Stromal cell of bone marrow (primary cell): ENCODE measurements at regions not wholly inside any gene's neighbourhood (a gene's known extent, or its start where the extent isn't known, plus 50 kb on each side); places are given as distances from the start of the nearest gene placed in this dataset.

Experiments used
- DNase-seq: peaks from one replicate; pipeline ENCODE4 v3.0.0-alpha.2; 2012; ENCODE audit warnings: low read depth

- no peak for DNase-seq
These were observed 59.0 kb downstream of the NDUFS5 start for GRCh38 chr1:39085174-39085573.

- DNase-seq, result no peak
These were observed 60.2 kb downstream of the NDUFS5 start for GRCh38 chr1:39086386-39086785.

GRCh38 chr1:39086865-39087409 lies 60.8 kb downstream of the NDUFS5 start:
- DNase-seq, result peak; percentile 63

GRCh38 chr1:39087435-39087834 lies 61.3 kb downstream of the NDUFS5 start:
- no peak for DNase-seq

GRCh38 chr1:39088658-39089057 lies 62.5 kb downstream of the NDUFS5 start:
- DNase-seq, result no peak

- DNase-seq, result no peak
These were observed 63.9 kb downstream of the NDUFS5 start for GRCh38 chr1:39089931-39090521.

GRCh38 chr1:39090757-39091380 lies 64.7 kb downstream of the NDUFS5 start:
- no peak for DNase-seq

GRCh38 chr1:39091845-39092645 lies 65.9 kb downstream of the NDUFS5 start:
- peak; percentile 69 for DNase-seq

GRCh38 chr1:39094685-39095084 lies 68.5 kb downstream of the NDUFS5 start:
- DNase-seq, result no peak

- peak; percentile 88 for DNase-seq
These were observed 72.5 kb downstream of the NDUFS5 start for GRCh38 chr1:39098546-39099250.

GRCh38 chr1:39102537-39103327 lies 76.6 kb downstream of the NDUFS5 start:
- peak; percentile 63 for DNase-seq

GRCh38 chr1:39103328-39104157 lies 77.4 kb downstream of the NDUFS5 start:
- no peak for DNase-seq

- DNase-seq, result no peak
These were observed 78.3 kb downstream of the NDUFS5 start for GRCh38 chr1:39104158-39105060.

- DNase-seq, result no peak
These were observed 79.1 kb downstream of the NDUFS5 start for GRCh38 chr1:39105061-39105840.

GRCh38 chr1:39105841-39106765 lies 80.0 kb downstream of the NDUFS5 start:
- DNase-seq, result no peak

GRCh38 chr1:39106801-39107327 lies 80.7 kb downstream of the NDUFS5 start:
- DNase-seq, result no peak
